HG02642 (cell line): ENCODE measurements at regions not wholly inside any gene's neighbourhood (a gene's known extent, or its start where the extent isn't known, plus 50 kb on each side); places are given as distances from the start of the nearest gene placed in this dataset.

Source experiments
- ATAC-seq: cut with Tn5 transposase; IDR thresholded peaks from one replicate; pipeline ENCODE4 v1.9.1; 2021; ENCODE audit warnings: mild to moderate bottlenecking; ENCODE audit not compliant: unreplicated experiment, poor library complexity

DNA sequence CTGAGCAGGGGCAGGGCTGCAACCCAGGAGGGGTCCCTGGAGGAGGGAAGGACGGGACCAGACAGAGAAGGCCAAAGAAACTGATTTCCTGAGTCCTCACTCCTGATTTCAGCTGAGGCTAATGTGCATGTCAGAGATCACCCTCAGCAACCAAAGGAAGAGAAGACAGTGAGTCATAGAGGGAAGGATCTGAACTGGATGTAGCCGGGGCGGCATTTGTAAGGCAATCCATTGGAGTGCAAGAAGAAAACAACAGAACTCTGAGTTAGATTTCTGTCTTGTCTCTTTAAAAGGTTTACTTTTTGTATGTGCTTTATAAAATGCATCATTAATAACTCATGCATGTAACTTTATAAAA is 105.3 kb upstream of the AGBL1 start:
- ATAC-seq = no peak

DNA sequence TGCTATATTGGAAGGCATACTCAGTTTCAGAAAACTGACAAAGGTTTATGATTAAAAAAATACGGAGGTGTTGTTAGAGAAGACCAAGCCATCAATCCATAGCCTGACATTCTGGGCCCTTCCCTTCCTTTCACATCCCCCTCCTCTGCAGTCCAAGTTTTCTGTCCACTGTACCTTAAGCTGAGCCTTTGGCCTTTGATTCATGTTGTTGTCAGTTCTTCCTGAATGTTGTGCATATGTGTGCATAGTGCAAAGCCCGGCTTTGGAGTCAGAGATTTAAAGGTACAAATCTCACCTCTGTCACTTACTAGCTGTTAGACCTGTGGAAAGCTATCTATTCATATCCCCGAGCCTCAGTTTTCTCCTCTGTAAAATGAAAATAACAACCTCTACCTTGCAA is 104.9 kb upstream of the AGBL1 start:
- no peak for ATAC-seq

DNA sequence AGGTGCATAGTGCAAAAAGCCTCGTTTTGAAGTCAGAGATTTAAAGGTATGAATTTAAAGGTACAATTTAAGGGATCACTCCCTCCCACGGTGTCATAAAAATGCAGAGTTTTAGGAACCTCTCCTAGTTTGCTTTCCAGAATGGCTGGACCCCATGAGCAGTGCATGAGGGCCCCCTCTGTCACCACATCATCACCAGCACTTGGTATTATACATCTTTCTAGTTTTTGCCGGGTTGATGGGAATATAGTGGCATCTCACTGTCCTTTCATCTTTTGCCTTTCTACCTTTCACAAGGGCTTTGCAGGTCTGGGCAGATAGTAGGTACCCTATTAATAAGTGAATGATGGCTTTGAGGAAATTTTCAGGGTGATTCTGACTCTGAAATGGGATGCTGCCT is 103.6 kb upstream of the AGBL1 start:
- no peak for ATAC-seq

DNA sequence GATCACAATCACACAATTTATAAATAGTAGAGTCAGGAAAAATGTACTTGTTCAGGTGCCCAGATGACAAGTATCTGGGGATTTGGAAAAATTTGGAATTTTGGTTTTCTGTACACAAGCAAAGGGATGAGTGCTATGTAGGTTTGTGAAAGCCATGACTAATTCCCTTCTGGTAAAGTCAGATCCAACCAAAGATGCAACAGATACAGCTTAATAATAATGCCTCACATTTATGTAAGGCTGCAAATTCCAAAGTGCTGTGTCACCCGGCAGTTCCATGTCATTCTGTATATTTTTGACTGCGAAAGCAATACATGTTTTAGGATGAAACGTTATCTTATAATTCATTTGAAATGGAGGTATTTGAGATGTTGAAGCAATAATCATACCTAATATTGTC is 102.7 kb upstream of the AGBL1 start:
- ATAC-seq = no peak

DNA sequence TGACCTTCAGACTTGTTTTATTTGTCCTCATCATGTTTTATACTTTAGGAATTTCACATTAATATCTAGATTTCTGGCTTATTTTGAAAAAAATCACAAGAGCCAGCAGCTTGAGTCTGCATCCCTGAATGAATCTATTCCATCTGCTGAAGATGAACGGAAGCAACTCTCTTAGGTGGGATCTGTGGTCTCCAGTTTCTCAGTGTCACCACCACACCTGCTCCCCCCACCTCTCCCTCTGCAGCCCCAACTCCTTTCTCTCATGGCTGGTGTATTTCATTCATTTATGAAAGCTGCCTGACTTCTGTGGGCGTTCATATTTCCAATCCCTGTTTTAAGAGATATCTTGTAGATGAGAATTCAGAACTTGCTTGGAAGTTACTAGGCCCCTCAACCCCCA is 102.1 kb upstream of the AGBL1 start:
- no peak for ATAC-seq

DNA sequence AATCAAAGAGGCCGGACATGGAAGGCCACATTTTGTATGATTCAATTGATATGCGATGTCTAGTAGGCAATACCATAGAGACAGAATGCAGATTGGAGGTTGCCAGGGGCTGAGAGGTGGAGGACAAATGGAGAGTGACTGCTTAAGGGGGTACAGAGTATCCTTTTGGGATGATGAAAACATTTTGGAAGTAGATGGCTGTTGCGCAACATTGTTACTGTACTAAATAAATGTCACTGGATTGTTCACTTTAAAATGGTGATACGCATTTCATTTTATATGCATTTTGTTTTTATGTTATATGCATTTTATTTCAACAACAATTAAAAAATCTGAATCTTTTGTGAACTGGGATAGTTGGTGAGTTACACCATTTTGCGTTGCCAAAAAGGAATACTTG is 99.7 kb upstream of the AGBL1 start:
- no peak for ATAC-seq

DNA sequence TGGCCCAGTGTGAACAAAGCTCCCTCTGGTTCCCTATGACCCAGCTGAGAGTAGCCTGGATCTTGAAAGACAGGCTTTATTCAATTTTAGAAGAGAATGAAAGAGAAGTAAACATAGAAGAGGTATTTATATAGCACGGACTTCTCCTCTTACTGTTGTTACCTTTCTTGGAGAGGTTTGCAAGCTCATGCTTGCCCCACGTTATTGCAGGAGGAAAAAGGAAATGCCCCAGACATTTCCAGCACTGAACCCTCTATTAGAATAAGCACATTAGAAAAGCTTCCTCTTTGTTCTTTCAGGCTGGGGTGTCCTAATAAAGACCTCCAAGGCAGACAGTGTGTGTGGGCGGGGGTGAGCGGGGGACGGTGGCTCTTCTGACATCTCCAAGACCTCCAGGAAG is 98.7 kb upstream of the AGBL1 start:
- ATAC-seq = no peak

DNA sequence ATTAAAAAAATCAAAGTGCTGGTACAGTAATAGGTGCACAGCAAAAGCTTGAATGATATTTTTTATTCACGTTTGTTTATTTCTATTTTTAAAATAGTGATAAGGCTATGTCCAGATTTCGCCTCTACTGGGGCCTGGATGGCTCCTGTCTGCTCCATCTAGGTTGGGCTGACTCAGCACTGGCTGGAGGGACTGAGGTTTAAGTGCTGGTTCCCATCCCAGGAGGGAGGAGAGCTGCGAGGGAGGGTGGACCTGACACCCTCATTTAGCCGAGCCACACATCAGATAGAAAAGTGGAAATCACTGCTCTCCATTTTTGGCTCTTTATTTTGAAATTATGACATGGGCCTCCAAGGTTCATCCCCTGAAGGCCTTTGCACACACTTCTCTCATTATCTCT is 95.4 kb upstream of the AGBL1 start:
- no peak for ATAC-seq

DNA sequence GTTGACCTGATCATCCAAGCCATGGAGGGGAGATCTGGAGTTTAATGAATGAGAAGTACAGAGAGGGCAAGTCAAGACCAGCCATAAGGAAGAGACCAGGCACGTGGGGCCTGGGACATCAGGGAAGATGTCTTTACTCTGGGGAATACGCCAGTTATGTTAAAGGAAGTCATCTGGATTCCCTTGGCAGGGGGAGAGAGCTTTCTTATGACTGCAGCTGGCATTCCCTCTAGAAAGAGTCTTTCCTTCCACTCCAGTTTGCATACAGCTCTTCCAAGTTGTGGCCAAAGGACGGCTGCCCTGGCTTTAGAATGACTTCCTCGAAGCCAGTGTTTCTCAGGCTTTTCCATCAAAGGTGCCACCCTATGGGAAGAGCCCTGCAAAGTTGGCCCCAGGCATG is 93.6 kb upstream of the AGBL1 start:
- ATAC-seq = no peak

DNA sequence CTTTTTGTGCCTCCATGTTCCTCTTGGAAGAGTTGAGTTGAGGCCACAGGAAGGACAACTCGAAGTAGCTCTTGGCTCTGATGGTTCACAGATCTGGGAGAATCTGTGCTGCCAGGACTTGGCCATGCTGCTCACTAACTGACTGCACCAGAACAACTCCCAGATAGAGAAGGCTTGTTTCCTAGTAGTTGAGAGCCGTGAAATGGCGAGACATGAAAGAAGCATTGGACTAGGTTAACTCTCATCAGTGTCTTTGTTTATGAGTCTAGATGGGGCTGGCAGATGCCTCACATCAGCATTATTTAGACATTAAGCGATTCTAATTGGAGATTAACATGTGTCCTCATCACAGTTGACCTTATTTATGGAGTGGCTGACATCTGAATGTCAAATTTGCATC is 92.9 kb upstream of the AGBL1 start:
- ATAC-seq = no peak

DNA sequence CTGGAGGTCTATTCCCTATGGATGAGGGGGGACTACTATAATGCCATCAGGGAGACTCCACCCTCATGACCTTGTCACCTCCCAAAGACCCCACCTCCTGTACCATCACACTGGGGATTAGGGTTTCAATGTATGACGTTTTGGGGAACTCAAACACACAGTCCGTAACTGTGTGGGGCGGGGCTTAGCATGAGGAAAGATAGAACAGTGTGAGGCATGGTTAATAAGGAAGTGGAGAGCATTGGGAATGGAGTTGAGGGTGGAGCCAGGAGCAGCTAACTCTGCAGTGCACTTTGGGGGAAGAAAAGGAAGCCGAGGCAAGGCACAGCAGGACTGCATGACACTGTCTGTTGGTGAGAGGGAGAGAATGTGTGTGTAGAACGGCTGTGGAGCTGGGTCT is 90.9 kb upstream of the AGBL1 start:
- ATAC-seq = no peak

DNA sequence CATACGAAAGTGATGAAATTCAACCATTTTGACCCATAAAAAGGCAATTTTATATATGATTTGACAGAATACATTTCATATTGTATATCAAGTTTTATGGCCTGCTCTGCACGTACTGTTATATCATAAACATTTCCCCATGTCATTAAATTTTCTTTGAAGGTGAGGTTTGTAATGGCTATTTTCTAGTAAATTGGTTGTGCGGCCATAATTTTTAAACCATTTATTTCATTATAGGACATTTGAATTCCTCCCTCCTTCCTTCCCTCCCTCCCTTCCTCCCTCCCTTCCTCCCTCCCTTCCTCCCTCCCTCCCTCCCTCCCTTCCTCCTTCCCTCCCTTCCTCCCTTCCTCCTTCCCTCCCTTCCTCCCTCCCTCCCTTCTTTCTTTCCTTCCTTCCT is 87.4 kb upstream of the AGBL1 start:
- ATAC-seq = no peak

DNA sequence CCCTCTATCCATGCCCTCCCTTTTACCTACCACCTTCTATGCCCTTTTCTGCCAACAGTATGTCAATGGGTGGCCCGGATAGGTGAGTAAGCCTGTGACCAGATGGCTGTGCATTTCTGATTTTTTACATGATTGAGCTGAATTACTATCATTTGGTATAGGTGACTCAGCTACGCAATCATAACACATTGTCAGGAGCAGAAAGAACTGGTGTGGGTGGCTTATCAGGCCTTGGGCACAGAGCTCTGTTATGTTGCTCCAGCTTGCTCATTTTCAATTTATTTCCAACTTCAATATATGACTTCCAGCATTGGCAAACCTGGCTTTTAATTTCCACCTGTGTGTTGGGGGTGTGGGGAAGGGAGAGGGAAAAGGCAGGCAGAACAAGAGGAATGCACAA is 86.6 kb upstream of the AGBL1 start:
- ATAC-seq = no peak

DNA sequence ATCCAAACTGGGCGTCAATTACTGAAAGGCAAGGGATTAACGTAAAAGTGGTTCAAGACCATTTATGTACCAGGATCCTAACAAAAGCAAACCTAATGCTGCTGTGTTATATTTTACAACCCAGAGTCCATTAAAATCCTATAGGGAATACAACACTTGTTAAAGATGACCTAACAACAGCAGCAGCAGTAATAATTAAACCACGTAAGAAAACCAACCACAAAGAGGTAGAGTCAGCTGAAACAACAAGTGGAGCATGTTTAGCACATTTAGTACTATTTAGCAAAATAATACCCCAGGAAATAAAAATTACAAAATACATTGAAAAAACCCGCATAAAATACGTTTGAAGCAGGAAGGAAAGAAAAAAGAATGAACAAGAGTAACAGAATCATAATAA is 82.1 kb upstream of the AGBL1 start:
- no peak for ATAC-seq

DNA sequence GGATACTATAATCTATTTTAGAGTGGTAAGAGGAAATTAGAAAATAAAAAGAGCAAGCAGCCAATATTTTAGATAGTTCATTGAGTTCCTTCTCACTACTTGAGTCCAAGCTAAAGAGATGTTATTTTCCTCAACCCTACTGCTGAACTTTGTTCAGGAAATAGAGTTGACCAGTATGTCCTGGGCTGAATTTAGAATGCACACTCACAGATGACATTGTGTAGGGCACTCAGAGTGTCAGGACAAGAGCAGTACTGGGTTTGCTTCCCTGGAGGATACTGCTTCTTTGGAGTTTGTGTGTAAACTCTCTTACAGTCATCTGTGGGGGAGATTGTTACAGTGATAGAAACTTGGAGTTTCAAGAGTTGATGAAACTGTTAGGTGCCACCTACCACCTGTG is 80.0 kb upstream of the AGBL1 start:
- no peak for ATAC-seq

DNA sequence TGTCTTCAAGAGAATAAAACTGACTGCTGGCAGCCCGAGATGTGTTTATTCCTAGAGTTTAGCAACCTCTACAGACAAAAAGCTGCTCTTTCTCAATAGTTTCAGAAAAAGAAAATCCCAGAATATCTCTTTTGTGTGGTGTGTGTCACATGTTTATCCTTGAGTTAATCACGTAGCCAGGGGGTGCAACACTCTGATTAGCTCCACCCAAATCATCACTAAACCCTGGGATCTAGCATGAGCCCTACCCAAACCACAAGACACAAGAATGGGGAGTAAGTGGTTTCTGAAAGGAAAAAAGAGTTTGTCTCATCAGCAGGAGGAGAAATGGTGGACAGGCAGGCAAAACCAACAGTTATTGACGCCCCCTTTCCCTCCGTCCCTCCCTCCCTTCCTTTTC is 78.5 kb upstream of the AGBL1 start:
- no peak for ATAC-seq

DNA sequence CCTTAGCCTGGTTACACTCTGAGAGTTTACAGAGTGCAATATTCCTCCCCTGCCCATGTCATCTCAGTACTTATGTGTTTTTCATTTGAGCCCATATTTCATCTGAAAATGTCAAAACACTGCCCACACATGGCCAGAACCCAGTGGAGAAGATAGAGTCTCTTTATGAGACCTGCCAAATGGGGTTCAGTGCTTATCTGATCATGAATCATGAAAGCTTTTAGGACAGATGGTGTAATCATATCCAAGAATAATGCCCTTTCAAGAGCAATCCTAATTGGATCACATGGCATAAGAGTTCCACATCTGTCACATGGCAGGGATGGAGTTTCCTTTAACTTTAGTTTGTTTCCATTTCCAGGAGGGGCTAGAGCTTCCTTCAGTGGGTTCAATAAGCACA is 77.2 kb upstream of the AGBL1 start:
- ATAC-seq = no peak

DNA sequence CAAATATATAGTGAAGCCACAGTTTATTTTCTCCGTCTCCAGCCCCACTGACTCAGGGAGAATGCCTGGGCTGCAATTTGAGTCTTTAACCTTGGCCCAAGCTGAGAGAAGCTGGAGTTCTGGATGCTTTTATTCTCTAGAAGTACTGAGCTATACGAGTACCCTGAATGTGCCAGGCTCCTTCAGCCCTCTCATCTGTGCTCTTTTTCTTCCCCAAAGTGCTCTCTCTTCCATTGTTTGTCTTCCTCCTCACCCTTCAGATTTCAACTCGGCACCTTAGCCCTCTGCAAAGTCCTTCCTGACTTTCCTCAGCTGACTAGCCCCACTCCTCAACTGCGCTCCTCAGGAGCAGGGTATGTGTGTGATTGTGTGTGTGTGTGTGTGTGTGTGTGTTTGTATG is 75.6 kb upstream of the AGBL1 start:
- no peak for ATAC-seq

DNA sequence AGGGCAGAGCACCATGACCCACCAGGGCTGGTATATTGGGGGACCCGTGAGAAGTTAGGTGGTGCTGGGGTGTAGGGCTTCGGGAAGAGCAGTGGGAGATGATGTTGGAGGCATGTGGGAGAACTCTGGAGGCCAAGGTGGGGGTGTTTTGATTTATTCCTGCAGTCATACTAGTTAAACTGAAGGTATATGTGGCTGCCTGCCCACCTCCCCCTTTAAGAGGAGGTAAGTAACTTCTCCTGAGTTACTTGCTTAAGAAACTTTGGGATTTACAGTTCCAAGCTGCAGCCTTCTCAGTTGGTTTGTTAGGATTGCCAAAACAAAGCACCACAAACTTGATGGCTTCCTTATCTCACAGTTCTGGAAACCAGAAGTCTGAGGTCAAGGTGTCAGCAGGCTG is 73.1 kb upstream of the AGBL1 start:
- ATAC-seq = no peak

DNA sequence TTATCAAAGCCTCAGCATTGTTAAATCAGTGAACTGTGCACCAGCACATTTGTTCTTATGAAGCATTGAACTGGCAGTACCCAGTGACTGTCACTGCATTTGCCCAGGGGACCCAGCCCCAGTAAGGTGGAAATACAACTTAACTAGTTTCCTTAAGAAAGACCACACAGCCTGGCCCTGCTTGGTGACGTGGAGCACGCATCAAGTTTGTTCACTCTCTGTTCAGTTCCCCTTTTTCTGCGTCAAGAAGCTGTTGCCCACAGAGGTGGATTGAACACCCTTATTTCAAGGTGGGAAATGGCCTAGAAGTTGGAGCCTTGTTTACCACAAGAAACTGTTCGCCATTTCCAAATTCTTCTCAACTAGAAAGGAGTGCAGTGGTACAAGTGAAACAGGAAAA is 69.9 kb upstream of the AGBL1 start:
- ATAC-seq = no peak

DNA sequence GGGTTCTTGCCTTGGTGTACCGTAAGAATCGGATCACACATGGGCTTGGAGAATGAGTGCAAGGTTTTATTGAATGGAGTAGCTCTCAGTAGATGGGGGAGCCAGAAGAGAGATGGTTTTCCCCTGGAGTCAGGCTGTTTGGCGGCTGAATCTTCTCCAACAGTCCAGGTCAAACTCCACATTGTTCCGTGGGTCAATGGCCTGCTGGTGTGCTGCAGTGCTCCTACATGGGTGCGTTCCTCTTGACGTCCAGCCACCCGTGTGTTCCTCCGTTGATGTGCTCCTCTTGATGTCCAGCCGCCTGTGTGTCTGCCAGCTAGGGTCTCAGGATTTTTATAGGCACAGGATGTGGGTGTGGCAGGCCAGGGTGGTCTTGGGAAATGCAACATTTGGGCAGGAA is 69.3 kb upstream of the AGBL1 start:
- no peak for ATAC-seq

DNA sequence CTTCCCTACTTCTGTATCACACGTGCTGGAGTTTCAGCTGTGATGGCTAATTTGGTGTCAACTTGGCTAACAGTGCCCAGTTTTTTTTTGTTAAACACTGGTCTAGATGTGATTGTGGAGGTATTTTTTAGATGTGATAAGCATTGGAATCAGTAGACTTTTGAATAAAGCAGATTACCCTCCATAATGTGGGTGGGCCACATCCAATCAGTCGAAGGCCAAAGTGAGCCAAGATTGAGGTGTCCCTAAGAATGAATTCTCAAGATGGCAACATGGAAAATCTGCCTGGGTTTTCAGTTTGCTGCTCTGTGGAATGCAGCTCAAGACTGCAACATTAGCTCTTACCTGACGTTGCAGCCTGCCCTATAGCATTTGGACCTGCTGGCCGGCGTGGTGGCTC is 68.8 kb upstream of the AGBL1 start:
- no peak for ATAC-seq

DNA sequence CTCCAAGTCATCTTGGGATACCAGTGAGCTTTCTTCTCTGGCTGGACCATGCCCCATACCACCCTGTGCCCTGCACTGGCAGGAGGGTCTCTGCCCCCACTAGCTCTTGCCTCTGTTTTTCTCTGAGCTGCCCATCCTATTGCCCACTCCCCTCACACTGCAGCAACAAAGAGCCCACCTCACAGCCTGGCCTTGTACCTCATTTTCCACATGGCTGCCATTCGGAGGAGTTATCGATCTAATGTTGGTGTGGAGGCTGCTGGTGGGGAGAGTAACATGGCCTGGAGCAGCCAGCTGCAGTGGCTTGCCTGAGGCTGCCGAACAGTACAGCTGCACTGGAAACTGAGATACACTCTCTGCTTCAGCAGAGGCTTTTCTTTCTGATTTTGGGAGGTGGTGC is 65.7 kb upstream of the AGBL1 start:
- no peak for ATAC-seq

DNA sequence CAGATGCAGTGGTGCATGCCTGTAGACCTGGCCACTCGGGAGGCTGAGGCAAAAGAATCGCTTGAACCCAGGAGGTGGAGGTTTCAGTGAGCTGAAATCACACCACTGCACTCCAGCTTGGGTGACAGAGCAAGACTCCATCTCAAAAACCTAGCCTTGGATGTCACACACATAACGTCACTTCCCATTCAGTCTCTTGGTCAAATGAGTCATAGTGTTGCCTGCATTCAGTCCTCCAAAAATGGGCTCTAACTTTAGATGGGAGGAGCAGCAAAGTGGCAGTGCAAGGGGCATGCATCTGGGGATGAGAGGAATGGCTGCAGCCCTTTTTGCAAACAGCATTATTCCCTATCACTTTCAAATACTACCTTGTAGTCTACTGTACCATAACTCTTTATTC is 62.9 kb upstream of the AGBL1 start:
- no peak for ATAC-seq
